ENCODE measurements at regions not wholly inside any gene's neighbourhood (a gene's known extent, or its start where the extent isn't known, plus 50 kb on each side); places are given as distances from the start of the nearest gene placed in this dataset.

DNA sequence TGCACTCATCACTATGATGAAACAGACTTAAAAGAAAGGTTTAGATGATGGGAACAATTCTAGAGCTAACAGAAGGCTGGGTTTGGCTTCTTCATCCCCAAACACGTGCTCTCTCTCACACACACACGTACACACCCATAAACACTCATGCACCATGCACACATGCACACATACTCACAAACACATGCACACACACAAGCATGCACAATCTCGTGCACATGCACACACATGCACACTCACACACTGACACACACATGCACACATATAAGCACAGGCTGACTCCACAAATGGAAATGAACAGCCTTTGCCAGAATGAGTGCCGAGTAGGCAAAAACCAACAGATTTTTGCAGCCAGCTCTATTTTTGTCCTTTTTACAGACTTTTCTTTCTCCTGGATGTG, 1571.6 kb downstream of the AACS start:
- H3K27ac ChIP-seq, result no peak overlapping the region
- DNase-seq (ENCODE audit: low read depth, low spot score), result no peak

DNA sequence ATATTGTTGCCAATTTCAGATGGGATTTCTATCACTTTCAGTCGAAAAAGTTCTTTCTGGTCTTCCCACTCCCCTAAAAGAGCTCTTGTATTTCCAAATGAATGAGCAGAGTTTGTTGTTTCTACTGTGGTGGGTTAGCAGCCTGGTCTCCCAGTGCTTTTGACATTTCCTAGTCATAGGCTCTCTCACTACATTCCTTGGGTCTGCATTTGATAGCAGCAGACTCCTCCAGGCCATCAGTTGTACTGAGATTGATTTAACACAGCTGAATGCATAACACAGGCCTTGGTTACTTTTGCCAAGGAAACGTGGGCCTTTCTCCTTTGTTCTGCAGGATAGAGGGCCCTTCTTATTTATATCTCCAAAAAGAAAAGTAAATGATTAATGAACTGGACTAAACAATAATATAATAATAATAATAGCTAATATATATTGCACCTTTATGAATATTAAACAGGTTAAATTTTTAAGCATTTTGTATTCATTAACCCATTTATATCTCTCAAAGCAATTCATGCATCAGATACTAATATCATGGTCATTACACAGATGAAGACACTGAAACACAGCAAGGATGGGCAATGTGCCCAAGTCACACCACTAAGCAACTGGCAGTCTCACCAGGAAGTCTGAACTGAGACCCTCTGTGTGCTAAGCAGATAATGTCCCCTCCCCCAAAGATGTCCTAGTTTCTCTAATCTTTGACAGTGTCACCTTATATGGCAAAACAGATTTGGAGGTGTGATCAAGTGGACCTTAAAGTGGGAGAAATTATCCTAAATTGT, 1579.2 kb downstream of the AACS start:
- DNase-seq (ENCODE audit: low read depth, low spot score), result no peak
- no peak overlapping the region for H3K27ac ChIP-seq

DNA sequence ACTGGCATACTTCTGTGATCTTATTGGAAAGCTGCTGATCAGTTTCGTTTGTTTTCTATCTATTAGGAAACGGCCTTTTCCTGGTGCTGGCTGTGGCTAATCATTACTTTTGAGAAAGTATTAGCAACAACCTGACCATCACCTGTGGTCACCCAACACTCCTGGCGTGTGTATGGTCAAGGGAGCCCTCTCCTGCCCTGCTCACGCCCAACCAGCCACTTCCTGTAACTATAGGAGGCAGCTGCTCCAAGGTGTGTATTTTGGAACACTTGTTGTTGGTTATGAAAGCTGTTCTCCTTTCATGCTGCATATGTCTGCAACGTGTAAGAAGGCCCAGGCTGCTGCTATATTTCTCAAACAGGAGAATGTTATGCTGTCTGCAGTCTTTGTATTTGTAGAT, 1582.8 kb downstream of the AACS start:
- no peak for DNase-seq (ENCODE audit: low read depth, low spot score)
- no peak overlapping the region for H3K27ac ChIP-seq

- H3K27ac ChIP-seq, result no peak overlapping the region
- DNase-seq (ENCODE audit: low read depth, low spot score), result no peak
These were observed 1585.9 kb downstream of the AACS start for GRCh38 chr12:126651133-126651532.

DNA sequence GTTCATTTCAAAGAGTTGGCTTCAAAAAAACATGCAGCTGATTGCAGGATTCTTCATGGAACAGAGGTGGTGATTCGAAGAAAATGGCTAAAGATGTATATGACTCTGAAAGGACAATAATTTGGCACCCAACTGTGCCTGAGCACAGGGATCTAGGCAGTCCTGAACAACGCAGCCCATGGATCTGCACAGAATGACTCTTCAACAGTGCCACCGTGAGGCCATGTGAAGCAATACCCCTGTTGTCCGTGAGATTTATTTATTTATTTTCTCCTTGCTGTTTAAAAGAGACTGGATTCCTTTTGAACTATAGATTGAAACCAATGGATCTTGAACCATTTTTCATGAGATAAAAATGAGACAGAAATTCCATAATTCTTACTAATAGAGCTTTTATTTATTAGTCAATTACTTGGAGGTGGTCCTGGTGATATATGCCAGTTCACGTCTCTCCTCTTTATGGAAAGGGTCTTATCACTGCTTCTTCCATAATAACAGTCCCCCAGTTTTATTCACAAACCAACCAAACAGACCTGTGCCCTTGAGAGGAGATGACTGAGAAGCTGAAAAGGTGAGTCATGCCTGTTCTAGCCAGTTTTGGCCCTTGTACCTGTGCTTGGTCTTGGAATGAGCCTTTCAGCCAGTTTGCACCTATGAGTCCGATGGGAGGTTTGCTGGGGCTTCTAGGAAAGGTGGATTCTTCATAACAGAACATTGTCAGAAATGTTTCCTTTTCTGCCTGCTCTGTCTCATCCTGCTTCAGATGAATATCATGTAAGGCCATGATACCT, 1598.3 kb downstream of the AACS start:
- no peak overlapping the region for H3K27ac ChIP-seq
- no peak for DNase-seq (ENCODE audit: low read depth, low spot score)

DNA sequence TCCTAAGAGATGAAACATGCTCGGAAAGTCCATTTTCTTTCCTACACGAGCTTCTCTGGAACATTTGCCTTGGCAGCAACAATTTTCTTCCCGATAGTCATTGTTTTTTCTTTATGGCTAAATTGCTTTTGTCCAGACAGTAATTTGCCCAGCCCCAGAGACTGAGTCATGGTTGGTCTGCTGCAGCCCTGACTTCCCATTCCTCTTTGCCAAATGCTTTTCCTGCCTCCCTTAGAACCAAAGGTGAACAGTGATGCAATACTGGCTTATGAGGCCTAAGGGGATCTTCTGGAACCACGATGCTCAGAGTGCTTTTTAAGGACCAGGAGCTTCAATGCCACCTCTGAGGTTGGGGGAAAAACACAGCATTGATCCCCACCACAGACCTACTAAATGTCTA, 1599.6 kb upstream of the TMEM132C start:
- no peak overlapping the region for H3K27ac ChIP-seq
- no peak for DNase-seq (ENCODE audit: low read depth, low spot score)

GRCh38 chr12:126668538-126668937, 1598.4 kb upstream of the TMEM132C start:
- peak; percentile 18 for DNase-seq (ENCODE audit: low read depth, low spot score)
- no peak overlapping the region for H3K27ac ChIP-seq

DNA sequence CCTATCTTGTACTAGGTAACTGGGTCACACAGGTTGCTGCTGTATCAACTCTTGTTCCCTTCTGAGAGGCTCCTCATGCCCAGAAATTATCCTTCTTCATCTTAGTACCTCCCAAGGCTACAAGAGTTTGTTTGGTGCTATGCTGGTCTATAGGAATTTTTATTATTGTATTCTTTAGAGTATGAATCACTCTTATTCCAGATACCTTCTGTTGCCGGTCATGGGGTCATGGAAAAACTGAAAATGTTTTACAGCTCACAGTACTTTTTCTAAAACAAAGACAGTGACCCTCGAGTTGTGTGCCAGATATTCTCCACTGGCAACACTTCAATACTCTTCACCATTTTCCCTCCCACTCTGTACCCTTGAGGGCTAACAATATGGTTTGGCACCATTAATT, 1598.0 kb upstream of the TMEM132C start:
- no peak overlapping the region for H3K27ac ChIP-seq
- no peak for DNase-seq (ENCODE audit: low read depth, low spot score)

DNA sequence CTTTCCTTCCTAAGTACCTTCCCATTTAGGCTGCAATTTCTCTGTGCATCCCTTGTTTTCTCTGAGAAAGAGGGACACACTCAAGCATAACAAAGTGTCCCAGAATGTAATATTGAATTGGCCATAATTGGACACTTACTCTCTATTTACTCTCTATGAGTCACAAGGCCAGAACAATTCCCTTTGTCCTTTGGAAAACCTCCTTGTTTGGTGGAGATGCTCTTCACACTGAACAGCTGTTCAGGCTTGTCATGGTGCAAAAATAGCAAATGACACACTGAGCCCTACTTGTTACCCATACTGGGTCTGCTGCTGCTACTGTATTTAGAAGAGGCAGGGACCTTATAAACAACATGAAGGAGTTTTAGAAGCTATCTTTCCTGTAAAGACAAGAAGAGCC, 1590.5 kb upstream of the TMEM132C start:
- no peak overlapping the region for H3K27ac ChIP-seq
- DNase-seq (ENCODE audit: low read depth, low spot score), result no peak

- no peak for DNase-seq (ENCODE audit: low read depth, low spot score)
- H3K27ac ChIP-seq, result no peak overlapping the region
These were observed 1585.3 kb upstream of the TMEM132C start for GRCh38 chr12:126681676-126682075.

DNA sequence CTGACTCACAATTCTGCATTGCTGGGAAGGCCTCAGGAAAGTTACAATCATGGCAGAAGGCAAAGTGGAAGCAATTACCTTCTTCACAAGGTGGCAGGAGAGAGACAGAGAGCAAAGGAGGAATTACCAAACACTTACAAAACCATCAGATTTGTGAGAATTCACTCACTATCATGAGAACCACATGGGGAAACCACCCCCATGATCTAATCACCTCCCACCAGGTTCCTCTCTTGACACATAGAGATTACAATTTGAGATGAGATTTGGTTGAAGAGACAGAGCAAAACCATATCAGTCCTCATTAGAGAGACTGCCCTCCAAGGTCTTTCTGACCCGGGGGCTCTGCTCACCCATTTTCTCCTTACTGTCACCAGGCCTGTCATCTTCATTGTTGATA, 1582.3 kb upstream of the TMEM132C start:
- DNase-seq (ENCODE audit: low read depth, low spot score), result no peak
- no peak overlapping the region for H3K27ac ChIP-seq

- DNase-seq (ENCODE audit: low read depth, low spot score), result no peak
- no peak overlapping the region for H3K27ac ChIP-seq
These were observed 1581.3 kb upstream of the TMEM132C start for GRCh38 chr12:126685636-126686035.

DNA sequence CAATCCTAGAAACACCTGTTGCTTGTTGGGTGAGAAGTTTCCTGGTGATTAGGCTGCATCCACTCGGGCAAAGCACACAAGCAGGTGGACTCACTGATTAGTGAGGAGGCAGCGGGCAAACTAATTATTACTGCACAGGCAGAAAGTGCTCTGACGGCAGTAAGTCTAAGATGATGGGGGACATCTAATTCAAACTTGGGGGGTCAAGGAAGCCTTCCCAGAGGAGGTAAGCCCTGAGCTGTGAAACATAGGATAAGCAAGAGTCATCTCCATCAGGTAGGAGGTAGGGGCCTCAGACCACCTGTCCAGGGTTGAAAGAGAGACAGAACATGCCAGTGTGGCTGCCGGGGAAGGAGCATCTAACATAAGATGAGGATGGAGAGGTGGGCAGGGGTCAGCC, 1578.4 kb upstream of the TMEM132C start:
- no peak overlapping the region for H3K27ac ChIP-seq
- DNase-seq (ENCODE audit: low read depth, low spot score), result no peak

DNA sequence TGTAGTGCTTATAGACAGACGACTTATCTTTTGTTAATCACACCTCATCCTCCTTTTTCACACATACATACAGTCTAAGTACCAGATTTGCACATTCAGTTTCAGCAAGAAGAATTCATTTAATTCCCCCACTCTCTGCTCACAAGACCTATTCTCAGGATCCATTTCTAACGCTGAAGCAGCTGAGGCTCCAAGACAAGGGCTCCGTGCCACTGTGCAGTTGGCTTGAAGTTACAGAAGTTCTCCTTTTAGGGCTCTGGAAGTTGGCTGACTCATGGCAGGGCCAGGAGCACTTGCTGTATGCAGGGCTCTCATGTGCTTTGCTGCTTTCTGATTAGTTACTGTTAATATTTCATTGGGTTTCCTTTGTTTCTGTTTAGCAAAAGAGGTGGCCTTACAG, 1566.9 kb upstream of the TMEM132C start:
- no peak for DNase-seq (ENCODE audit: low read depth, low spot score)
- H3K27ac ChIP-seq, result no peak overlapping the region

GRCh38 chr12:126704609-126705008, 1562.4 kb upstream of the TMEM132C start:
- no peak for DNase-seq (ENCODE audit: low read depth, low spot score)
- H3K27ac ChIP-seq, result no peak overlapping the region

- H3K27ac ChIP-seq, result no peak overlapping the region
- DNase-seq (ENCODE audit: low read depth, low spot score), result no peak
These were observed 1560.7 kb upstream of the TMEM132C start for GRCh38 chr12:126706300-126706699.

DNA sequence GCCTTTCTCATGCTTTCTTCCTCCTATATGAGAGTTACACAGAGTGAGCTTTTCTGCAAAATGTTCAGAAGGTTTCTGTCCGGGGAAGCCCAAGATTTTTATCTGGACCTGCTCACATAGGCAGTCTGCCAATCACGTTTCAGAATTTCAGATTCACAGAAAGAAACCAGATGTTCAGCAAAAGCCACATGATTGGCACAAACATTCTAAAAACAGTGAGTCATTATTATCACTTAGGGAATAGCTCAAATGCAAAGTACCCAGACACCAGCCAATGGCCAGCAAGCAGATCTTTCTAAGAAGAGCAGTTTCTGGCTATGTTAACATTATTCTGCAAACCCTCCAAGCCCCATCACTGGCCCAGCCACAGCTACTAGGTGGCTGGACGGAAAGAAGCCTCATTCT, 1558.5 kb upstream of the TMEM132C start:
- DNase-seq (ENCODE audit: low read depth, low spot score), result no peak
- H3K27ac ChIP-seq, result no peak overlapping the region

GRCh38 chr12:126718365-126718764, 1548.6 kb upstream of the TMEM132C start:
- H3K27ac ChIP-seq, result no peak overlapping the region
- DNase-seq (ENCODE audit: low read depth, low spot score), result no peak

DNA sequence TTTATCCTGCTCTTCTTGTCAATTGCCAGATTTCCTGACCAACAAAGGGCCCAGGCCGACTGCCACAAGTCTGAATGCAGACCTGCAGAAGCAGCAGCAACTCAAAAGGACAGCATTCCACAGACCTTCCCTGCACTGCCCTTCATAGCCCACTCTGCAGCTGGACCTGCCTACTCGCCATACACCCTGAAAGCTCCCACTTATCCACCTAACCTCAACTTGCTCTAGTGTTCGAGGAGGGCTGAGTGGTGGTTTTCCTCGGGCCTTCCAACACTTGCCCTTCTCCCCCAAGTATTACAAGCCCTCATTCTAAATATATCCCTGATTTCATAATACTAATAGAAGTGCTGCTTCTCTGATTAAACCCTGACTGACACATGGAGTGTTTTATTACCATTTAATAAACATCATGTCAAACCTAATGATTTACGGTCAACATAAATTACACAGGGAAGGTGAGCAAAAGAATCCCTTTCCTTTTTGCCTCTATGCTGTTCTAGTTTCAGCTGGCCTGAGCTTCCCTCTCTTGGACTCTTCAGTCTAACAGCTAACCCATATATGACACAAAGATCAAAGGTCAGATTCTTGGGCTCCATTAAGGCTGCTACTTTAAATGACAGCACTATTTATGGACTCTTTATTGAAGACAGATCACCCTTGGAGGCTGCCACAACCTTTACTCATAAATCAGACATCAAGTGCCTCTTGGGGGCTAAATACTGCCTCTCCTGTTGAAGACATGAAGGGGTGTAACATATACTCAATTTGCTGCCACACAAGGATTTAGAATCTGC, 1546.9 kb upstream of the TMEM132C start:
- no peak overlapping the region for H3K27ac ChIP-seq
- no peak for DNase-seq (ENCODE audit: low read depth, low spot score)

- H3K27ac ChIP-seq, result no peak overlapping the region
- DNase-seq (ENCODE audit: low read depth, low spot score), result no peak
These were observed 1540.3 kb upstream of the TMEM132C start for GRCh38 chr12:126726481-126727217.
